HG02870 (cell line): ENCODE measurements at regions not wholly inside any gene's neighbourhood (a gene's known extent, or its start where the extent isn't known, plus 50 kb on each side); places are given as distances from the start of the nearest gene placed in this dataset.

Source experiments
- ATAC-seq: cut with Tn5 transposase; IDR thresholded peaks from one replicate; pipeline ENCODE4 v1.9.1; 2021; ENCODE audit warnings: mild to moderate bottlenecking, moderate library complexity; ENCODE audit not compliant: unreplicated experiment

- ATAC-seq, result no peak
These were observed 127.2 kb upstream of the THY1 start for GRCh38 chr11:119550053-119550752.

- no peak for ATAC-seq
These were observed 124.5 kb upstream of the THY1 start for GRCh38 chr11:119547511-119547910.

- ATAC-seq, result no peak
These were observed 123.3 kb upstream of the THY1 start for GRCh38 chr11:119545978-119546915.

GRCh38 chr11:119540370-119541125 lies 117.6 kb upstream of the THY1 start:
- ATAC-seq, result no peak

GRCh38 chr11:119539583-119539982 lies 116.6 kb upstream of the THY1 start:
- ATAC-seq, result no peak

- no peak for ATAC-seq
These were observed 115.8 kb upstream of the THY1 start for GRCh38 chr11:119538753-119539152.

GRCh38 chr11:119537306-119538253 lies 114.6 kb upstream of the THY1 start:
- ATAC-seq, result no peak

- no peak for ATAC-seq
These were observed 113.8 kb upstream of the THY1 start for GRCh38 chr11:119536801-119537200.

- ATAC-seq, result no peak
These were observed 111.2 kb upstream of the THY1 start for GRCh38 chr11:119533921-119534736.

- ATAC-seq, result no peak
These were observed 110.5 kb upstream of the THY1 start for GRCh38 chr11:119533462-119533861.

GRCh38 chr11:119532551-119532950 lies 109.6 kb upstream of the THY1 start:
- ATAC-seq, result no peak

GRCh38 chr11:119531623-119532022 lies 108.7 kb upstream of the THY1 start:
- ATAC-seq, result no peak

- no peak for ATAC-seq
These were observed 108.1 kb upstream of the THY1 start for GRCh38 chr11:119531056-119531455.

GRCh38 chr11:119530509-119530908 lies 107.5 kb upstream of the THY1 start:
- no peak for ATAC-seq

GRCh38 chr11:119529936-119530335 lies 107.0 kb upstream of the THY1 start:
- ATAC-seq, result no peak

- no peak for ATAC-seq
These were observed 106.3 kb upstream of the THY1 start for GRCh38 chr11:119529063-119529845.

GRCh38 chr11:119525867-119526196 lies 102.9 kb upstream of the THY1 start:
- no peak for ATAC-seq

- ATAC-seq, result no peak
These were observed 102.4 kb upstream of the THY1 start for GRCh38 chr11:119525180-119525866.
